H1 (cell line): ENCODE measurements at regions not wholly inside any gene's neighbourhood (a gene's known extent, or its start where the extent isn't known, plus 50 kb on each side); places are given as distances from the start of the nearest gene placed in this dataset.

ENCODE experiments used
- CHD7 ChIP-seq: fragments of 300-600 bp; sonication (generic); IDR thresholded peaks from 2 replicates; pipeline ENCODE4 v1.7.1; 2012; ENCODE audit warnings: low read length, moderate library complexity, mild to moderate bottlenecking, inconsistent platforms; ENCODE audit not compliant: insufficient replicate concordance
- JUND ChIP-seq: IDR thresholded peaks from 2 replicates; pipeline ENCODE4 v1.6.1; 2011; ENCODE audit warnings: mild to moderate bottlenecking, improper control_type of control experiment, low read length
- RBBP5 ChIP-seq: IDR thresholded peaks from 2 replicates; pipeline ENCODE4 v1.7.1; 2012; ENCODE audit warnings: low read depth, mild to moderate bottlenecking, inconsistent platforms, low read length, moderate library complexity, borderline replicate concordance
- SRF ChIP-seq: IDR thresholded peaks from 2 replicates; pipeline ENCODE4 v1.6.1; 2011; ENCODE audit warnings: mild to moderate bottlenecking, low read depth, low read length, moderate library complexity
- TBP ChIP-seq: IDR thresholded peaks from 2 replicates; pipeline ENCODE4 v1.6.1; 2011; ENCODE audit warnings: low read depth, low read length, improper control_type of control experiment

GRCh38 chr13:90934741-90935140, 412.7 kb upstream of the MIR17HG start (continued):
- TF ChIP-seq CHD7: no peak
- TF ChIP-seq JUND: no peak
- no peak for TF ChIP-seq SRF
- no peak for TF ChIP-seq RBBP5
- no peak for TF ChIP-seq TBP
- TF ChIP-seq, all 59 proteins: peak for 0
